ENCODE measurements at regions not wholly inside any gene's neighbourhood (a gene's known extent, or its start where the extent isn't known, plus 50 kb on each side); places are given as distances from the start of the nearest gene placed in this dataset.

GRCh38 chr1:175887981-175888428 is 144.6 kb upstream of the TNR start:
- TF ChIP-seq CTCF (IDR thresholded peaks at IDR 0.05; ENCODE audit: insufficient read depth, low read depth, low read length, missing control alignments), result peak; percentile 82
- peak; percentile 58 for DNase-seq (ENCODE audit: low read depth)
- no peak overlapping the region for H3K4me3 ChIP-seq (ENCODE audit: low read length)

- TF ChIP-seq CTCF (IDR thresholded peaks at IDR 0.05; ENCODE audit: insufficient read depth, low read depth, low read length, missing control alignments), result no peak
- H3K4me3 ChIP-seq (ENCODE audit: low read length), result no peak overlapping the region
- no peak for DNase-seq (ENCODE audit: low read depth)
Observed at GRCh38 chr1:175887521-175887920, 144.1 kb upstream of the TNR start.

GRCh38 chr1:175885326-175885725 is 141.9 kb upstream of the TNR start:
- no peak overlapping the region for H3K4me3 ChIP-seq (ENCODE audit: low read length)
- DNase-seq (ENCODE audit: low read depth), result no peak
- TF ChIP-seq CTCF (IDR thresholded peaks at IDR 0.05; ENCODE audit: insufficient read depth, low read depth, low read length, missing control alignments), result no peak

- no peak overlapping the region for H3K4me3 ChIP-seq (ENCODE audit: low read length)
- no peak for TF ChIP-seq CTCF (IDR thresholded peaks at IDR 0.05; ENCODE audit: insufficient read depth, low read depth, low read length, missing control alignments)
- no peak for DNase-seq (ENCODE audit: low read depth)
Observed at GRCh38 chr1:175884369-175884768, 141.0 kb upstream of the TNR start.

- no peak for DNase-seq (ENCODE audit: low read depth)
- TF ChIP-seq CTCF (IDR thresholded peaks at IDR 0.05; ENCODE audit: insufficient read depth, low read depth, low read length, missing control alignments), result no peak
Observed at GRCh38 chr1:175882192-175882591, 138.8 kb upstream of the TNR start.

GRCh38 chr1:175881246-175881976 is 138.0 kb upstream of the TNR start:
- DNase-seq (ENCODE audit: low read depth), result no peak
- H3K4me3 ChIP-seq (ENCODE audit: low read length), result no peak overlapping the region
- no peak for TF ChIP-seq CTCF (IDR thresholded peaks at IDR 0.05; ENCODE audit: insufficient read depth, low read depth, low read length, missing control alignments)

More at GRCh38 chr1:175882192-175882591, 138.8 kb upstream of the TNR start:
- no peak overlapping the region for H3K4me3 ChIP-seq (ENCODE audit: low read length)

GRCh38 chr1:175878775-175879174 is 135.4 kb upstream of the TNR start:
- no peak for TF ChIP-seq CTCF (IDR thresholded peaks at IDR 0.05; ENCODE audit: insufficient read depth, low read depth, low read length, missing control alignments)
- H3K4me3 ChIP-seq (ENCODE audit: low read length), result no peak overlapping the region
- DNase-seq (ENCODE audit: low read depth), result no peak
